ENCODE measurements at regions not wholly inside any gene's neighbourhood (a gene's known extent, or its start where the extent isn't known, plus 50 kb on each side); places are given as distances from the start of the nearest gene placed in this dataset.
A peak's percentile ranks its signal among the peaks of the same experiment; 100 is the strongest.
"Not testable (repeated sequence)": the region's sequence is repeated elsewhere in the genome, so short reads cannot be mapped to it uniquely, and the experiment has no call there.

GRCh38 chr11:45374130-45374529, 88.0 kb upstream of the SYT13 start:
- no peaks in the 10 kb centered on the region for H3K79me2 ChIP-seq (ENCODE audit: insufficient read depth, low read depth)
- no peak overlapping the region for H3K9ac ChIP-seq
- H3K27ac ChIP-seq, result no peak overlapping the region
- TF ChIP-seq, protein P1, sequence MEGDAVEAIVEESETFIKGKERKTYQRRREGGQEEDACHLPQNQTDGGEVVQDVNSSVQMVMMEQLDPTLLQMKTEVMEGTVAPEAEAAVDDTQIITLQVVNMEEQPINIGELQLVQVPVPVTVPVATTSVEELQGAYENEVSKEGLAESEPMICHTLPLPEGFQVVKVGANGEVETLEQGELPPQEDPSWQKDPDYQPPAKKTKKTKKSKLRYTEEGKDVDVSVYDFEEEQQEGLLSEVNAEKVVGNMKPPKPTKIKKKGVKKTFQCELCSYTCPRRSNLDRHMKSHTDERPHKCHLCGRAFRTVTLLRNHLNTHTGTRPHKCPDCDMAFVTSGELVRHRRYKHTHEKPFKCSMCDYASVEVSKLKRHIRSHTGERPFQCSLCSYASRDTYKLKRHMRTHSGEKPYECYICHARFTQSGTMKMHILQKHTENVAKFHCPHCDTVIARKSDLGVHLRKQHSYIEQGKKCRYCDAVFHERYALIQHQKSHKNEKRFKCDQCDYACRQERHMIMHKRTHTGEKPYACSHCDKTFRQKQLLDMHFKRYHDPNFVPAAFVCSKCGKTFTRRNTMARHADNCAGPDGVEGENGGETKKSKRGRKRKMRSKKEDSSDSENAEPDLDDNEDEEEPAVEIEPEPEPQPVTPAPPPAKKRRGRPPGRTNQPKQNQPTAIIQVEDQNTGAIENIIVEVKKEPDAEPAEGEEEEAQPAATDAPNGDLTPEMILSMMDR (conservative IDR thresholded peaks at IDR 0.05; ENCODE audit: low read depth, low read length), result no peak
- H3K4me2 ChIP-seq, result no peak overlapping the region
- H3K36me3 ChIP-seq (ENCODE audit: insufficient read depth), result no peaks in the 10 kb centered on the region
- no peak overlapping the region for H3K4me3 ChIP-seq (IDR thresholded peaks at IDR 0.05; ENCODE audit: insufficient read depth, low read depth, low read length)
- H3K4me1 ChIP-seq (ENCODE audit: low read depth, poor library complexity, severe bottlenecking), result no peaks in the 10 kb centered on the region
- no peaks in the 10 kb centered on the region for H4K20me1 ChIP-seq (ENCODE audit: insufficient read depth)
- H3K27me3 ChIP-seq (ENCODE audit: insufficient read depth, low read depth), result no peaks in the 10 kb centered on the region
- no peak overlapping the region for H2AFZ ChIP-seq (ENCODE audit: low read depth)

DNA sequence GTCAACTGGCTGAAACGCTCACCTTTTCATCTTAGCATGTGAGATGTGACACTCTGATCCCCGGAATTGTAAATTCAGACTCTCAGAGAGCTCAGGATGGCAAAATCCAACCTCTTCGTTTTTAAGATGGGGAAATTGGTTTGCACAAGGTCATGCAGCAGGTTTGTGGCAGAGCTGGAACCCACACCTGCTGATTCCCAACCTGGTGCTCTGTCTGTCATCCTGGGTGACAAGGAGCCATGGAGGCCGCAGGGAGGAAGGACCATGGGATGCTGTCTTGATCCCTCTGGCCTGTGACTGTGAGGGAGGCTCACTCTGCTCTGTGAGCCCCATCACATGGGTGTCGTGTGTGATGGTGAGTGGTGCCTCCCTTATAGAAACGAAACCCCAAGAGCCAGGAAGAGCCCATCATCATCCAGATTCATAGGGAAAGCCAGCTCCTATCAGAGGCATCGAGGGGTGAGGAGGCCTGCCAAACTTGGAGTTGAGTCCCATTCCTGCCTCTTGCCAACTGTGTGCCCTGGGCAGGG, 87.4 kb upstream of the SYT13 start:
- Histone ChIP-seq H3K9ac (no peak overlapping the region), H3K27ac (no peak overlapping the region), H3K4me1 (ENCODE audit: low read depth, poor library complexity, severe bottlenecking) (no peaks in the 10 kb centered on the region), H3K4me3 (IDR thresholded peaks at IDR 0.05; ENCODE audit: insufficient read depth, low read depth, low read length) (no peak overlapping the region), H3K79me2 (ENCODE audit: insufficient read depth, low read depth) (no peaks in the 10 kb centered on the region), H3K27me3 (ENCODE audit: insufficient read depth, low read depth) (no peaks in the 10 kb centered on the region), H4K20me1 (ENCODE audit: insufficient read depth) (no peaks in the 10 kb centered on the region), H3K36me3 (ENCODE audit: insufficient read depth) (no peaks in the 10 kb centered on the region), H3K4me2 (no peak overlapping the region), H2AFZ (ENCODE audit: low read depth) (no peak overlapping the region)
- TF ChIP-seq, protein P1 (conservative IDR thresholded peaks at IDR 0.05; ENCODE audit: low read depth, low read length), result no peak

DNA sequence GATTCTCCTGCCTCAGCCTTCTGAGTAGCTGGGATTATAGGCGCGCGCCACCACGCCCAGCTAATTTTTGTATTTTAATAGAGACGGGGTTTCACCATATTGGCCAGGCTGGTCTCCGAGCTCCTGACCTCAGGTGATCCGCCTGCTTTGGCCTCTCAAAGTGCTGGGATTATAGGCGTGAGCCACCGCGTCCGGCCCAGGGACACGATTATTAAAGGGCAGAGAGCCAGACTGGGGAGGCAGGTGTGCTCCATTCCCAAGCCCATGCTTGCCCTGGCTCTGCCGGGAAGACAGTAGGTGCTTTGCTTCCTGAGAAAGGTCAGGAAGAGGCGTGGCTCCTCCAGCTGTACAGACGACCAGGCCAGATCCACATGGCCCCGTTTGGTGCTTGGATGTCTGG, 86.3 kb upstream of the SYT13 start:
- not testable (repeated sequence) for H3K27me3 ChIP-seq (ENCODE audit: insufficient read depth, low read depth); H2AFZ ChIP-seq (ENCODE audit: low read depth); H3K36me3 ChIP-seq (ENCODE audit: insufficient read depth)

DNA sequence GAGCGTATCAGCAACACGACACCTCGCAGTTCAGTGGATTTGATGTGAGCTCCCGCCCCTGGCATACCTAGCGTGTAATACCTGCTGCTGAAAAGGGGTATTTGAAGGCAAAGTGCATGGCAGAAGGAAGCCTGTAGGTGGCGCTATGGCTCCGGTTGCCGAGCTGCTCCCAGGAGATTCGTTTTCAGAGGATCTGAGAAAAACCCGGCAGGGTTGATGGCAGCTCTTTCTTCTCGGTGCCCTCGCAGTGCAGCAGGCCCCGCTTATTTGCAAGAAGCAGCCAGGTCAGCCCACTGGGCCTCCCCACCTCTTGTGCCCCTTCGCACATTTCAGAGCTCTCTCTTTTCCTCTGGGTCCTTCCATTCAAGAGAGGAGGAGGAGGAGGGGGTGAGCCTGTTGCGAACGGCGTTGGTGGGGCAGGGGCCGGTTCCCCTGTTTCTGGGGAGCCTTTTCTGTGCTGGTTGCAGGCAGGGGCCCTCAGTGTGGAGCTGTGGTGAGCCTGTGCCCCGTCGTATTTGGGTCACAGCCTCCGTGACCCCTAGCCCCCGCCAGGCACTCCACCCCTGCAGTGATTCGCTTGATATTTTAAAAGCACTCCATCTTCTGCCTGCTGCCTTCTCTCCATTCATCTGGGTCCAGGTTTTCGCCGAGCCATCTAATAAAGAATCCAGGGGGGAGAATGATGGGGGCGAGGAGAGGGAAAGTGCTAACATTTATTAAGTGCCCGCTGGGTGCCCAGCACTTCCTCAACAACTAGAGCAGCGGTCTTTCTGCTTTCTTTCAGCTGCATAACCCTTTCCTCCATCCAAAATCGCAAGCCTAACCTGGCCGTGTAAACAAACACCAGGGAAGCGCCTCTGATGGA, 85.3 kb upstream of the SYT13 start:
- Histone ChIP-seq H3K79me2 (ENCODE audit: insufficient read depth, low read depth) (no peaks in the 10 kb centered on the region), H3K36me3 (ENCODE audit: insufficient read depth) (no peaks in the 10 kb centered on the region), H3K4me1 (ENCODE audit: low read depth, poor library complexity, severe bottlenecking) (no peaks in the 10 kb centered on the region), H3K27me3 (ENCODE audit: insufficient read depth, low read depth) (no peaks in the 10 kb centered on the region), H2AFZ (ENCODE audit: low read depth) (peak overlapping the region; percentile 12; the same call in 1 of the 2 replicates), H3K27ac (no peak overlapping the region), H3K4me3 (IDR thresholded peaks at IDR 0.05; ENCODE audit: insufficient read depth, low read depth, low read length) (no peak overlapping the region), H3K4me2 (no peak overlapping the region; the same call in 1 of the 2 replicates), H4K20me1 (ENCODE audit: insufficient read depth) (no peaks in the 10 kb centered on the region), H3K9ac (no peak overlapping the region)
- TF ChIP-seq, protein P1 (conservative IDR thresholded peaks at IDR 0.05; ENCODE audit: low read depth, low read length), result peak; percentile 94

More for the DNA sequence above, 86.3 kb upstream of the SYT13 start:
- not testable (repeated sequence) for H3K27ac ChIP-seq; H3K4me2 ChIP-seq; H4K20me1 ChIP-seq (ENCODE audit: insufficient read depth); H3K4me1 ChIP-seq (ENCODE audit: low read depth, poor library complexity, severe bottlenecking); H3K4me3 ChIP-seq (IDR thresholded peaks at IDR 0.05; ENCODE audit: insufficient read depth, low read depth, low read length); H3K9ac ChIP-seq; H3K79me2 ChIP-seq (ENCODE audit: insufficient read depth, low read depth)

GRCh38 chr11:45369313-45369712, 83.2 kb upstream of the SYT13 start:
- Histone ChIP-seq H4K20me1 (ENCODE audit: insufficient read depth) (no peaks in the 10 kb centered on the region), H3K4me2 (no peak overlapping the region), H3K79me2 (ENCODE audit: insufficient read depth, low read depth) (no peaks in the 10 kb centered on the region), H3K4me1 (ENCODE audit: low read depth, poor library complexity, severe bottlenecking) (no peaks in the 10 kb centered on the region), H3K36me3 (ENCODE audit: insufficient read depth) (no peaks in the 10 kb centered on the region), H3K27me3 (ENCODE audit: insufficient read depth, low read depth) (no peaks in the 10 kb centered on the region), H3K27ac (no peak overlapping the region), H3K9ac (no peak overlapping the region), H2AFZ (ENCODE audit: low read depth) (no peak overlapping the region), H3K4me3 (IDR thresholded peaks at IDR 0.05; ENCODE audit: insufficient read depth, low read depth, low read length) (no peak overlapping the region)
- TF ChIP-seq, protein P1 (conservative IDR thresholded peaks at IDR 0.05; ENCODE audit: low read depth, low read length), result no peak

Data from KMS-11 (cell line).